GM12891 (cell line): ENCODE measurements at regions not wholly inside any gene's neighbourhood (a gene's known extent, or its start where the extent isn't known, plus 50 kb on each side); places are given as distances from the start of the nearest gene placed in this dataset.

Source experiments
- PAX5 ChIP-seq: IDR thresholded peaks from 2 replicates; pipeline ENCODE4 v1.6.1; 2011; ENCODE audit warnings: low read length, moderate library complexity, mild to moderate bottlenecking; ENCODE audit not compliant: insufficient read depth, severe bottlenecking
- POLR2A ChIP-seq: IDR thresholded peaks from 2 replicates; pipeline ENCODE4 v1.6.1; 2011; ENCODE audit warnings: low read depth, low read length, control low read depth
- POLR2AphosphoS5 ChIP-seq: IDR thresholded peaks from 2 replicates; pipeline ENCODE4 v1.6.1; 2011; ENCODE audit warnings: low read depth, low read length, control low read depth
- SPI1 ChIP-seq: IDR thresholded peaks from 2 replicates; pipeline ENCODE4 v1.6.1; 2011; ENCODE audit warnings: low read depth, low read length, control low read depth
- TAF1 ChIP-seq: IDR thresholded peaks from 2 replicates; pipeline ENCODE4 v1.6.1; 2011; ENCODE audit warnings: low read depth, low read length, control low read depth

DNA sequence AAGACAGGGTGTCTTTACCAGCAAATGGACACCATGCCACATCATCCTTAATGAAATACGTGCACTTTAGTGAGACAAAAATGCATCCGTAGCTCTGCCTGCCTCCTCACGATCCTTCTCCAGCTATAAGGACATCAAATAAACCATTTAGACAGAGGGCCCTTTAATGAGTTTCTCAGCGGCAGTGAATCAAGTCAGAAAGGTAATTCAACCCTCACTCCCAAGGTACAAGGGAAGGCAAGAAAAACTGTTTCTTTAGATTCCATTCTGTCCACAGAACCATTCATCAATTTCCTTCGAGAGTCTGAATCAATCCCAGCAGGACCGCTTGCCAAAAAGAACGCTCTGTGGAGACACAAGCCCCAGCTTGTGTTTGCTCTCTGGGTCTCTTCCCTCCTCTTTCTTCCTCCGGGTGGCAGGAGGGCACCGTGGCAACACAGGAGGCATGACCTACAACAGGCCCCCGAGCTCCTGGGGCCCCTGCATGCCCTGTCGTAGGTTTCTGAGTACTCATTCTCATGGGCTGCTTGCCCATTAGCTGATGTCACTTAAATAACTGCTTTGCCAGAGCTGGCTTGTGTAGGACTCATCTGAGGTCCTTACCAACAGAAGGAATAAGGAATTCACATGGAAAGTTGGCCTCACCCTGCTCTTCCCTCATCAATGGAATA, 297.8 kb upstream of the PRKCQ start:
- TF ChIP-seq TAF1 (no peak), POLR2A (no peak), POLR2AphosphoS5 (no peak), SPI1 (no peak), PAX5 (no peak)
